ENCODE measurements at regions not wholly inside any gene's neighbourhood (a gene's known extent, or its start where the extent isn't known, plus 50 kb on each side); places are given as distances from the start of the nearest gene placed in this dataset.

GRCh38 chr3:88573472-88573871 lies 423.7 kb downstream of the C3orf38 start:
- H3K4me1 ChIP-seq (replicated peaks in 1 of 4; ENCODE audit: control insufficient read depth in 3 of 4, insufficient read depth in 4 of 4, low read length in 3 of 4): no peaks in the 10 kb centered on the region
- H2BK15ac ChIP-seq (ENCODE audit: low read length): no peak overlapping the region
- H3K23ac ChIP-seq (ENCODE audit: insufficient read length): no peak overlapping the region
- H3K56ac ChIP-seq (replicated peaks; ENCODE audit: insufficient read length, low read depth, low read length): no peak overlapping the region
- no peaks in the 10 kb centered on the region for H3K9me3 ChIP-seq (ENCODE audit: insufficient read depth in 2 of 2, low read depth in 1 of 2, low read length in 1 of 2)
- no peak overlapping the region for H2BK120ac ChIP-seq (replicated peaks; ENCODE audit: low read depth, low read length)
- H4K8ac ChIP-seq (ENCODE audit: extremely low read depth, insufficient read depth, low read length): no peak overlapping the region
- H2AFZ ChIP-seq (ENCODE audit: low read length): no peak overlapping the region
- no peak overlapping the region for H4K91ac ChIP-seq (replicated peaks; ENCODE audit: insufficient read length, low read length)
- FAIRE-seq (no peak), DNase-seq (ENCODE audit: low read depth in 1 of 2, low spot score in 2 of 2) (no peak)
- no peaks in the 10 kb centered on the region for H3K79me1 ChIP-seq (ENCODE audit: low read depth, low read length)
- H2AK5ac ChIP-seq (ENCODE audit: low read depth, low read length): no peak overlapping the region
- H3K79me2 ChIP-seq (ENCODE audit: control insufficient read depth in 1 of 2, insufficient read depth in 2 of 2, low read length in 2 of 2): no peaks in the 10 kb centered on the region
- TF ChIP-seq, protein P1, sequence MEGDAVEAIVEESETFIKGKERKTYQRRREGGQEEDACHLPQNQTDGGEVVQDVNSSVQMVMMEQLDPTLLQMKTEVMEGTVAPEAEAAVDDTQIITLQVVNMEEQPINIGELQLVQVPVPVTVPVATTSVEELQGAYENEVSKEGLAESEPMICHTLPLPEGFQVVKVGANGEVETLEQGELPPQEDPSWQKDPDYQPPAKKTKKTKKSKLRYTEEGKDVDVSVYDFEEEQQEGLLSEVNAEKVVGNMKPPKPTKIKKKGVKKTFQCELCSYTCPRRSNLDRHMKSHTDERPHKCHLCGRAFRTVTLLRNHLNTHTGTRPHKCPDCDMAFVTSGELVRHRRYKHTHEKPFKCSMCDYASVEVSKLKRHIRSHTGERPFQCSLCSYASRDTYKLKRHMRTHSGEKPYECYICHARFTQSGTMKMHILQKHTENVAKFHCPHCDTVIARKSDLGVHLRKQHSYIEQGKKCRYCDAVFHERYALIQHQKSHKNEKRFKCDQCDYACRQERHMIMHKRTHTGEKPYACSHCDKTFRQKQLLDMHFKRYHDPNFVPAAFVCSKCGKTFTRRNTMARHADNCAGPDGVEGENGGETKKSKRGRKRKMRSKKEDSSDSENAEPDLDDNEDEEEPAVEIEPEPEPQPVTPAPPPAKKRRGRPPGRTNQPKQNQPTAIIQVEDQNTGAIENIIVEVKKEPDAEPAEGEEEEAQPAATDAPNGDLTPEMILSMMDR (IDR thresholded peaks at IDR 0.05; ENCODE audit: control extremely low read depth in 1 of 3, insufficient read depth in 1 of 3, low read depth in 1 of 3, low read length in 3 of 3): no peak
- TF ChIP-seq CHD1 (IDR thresholded peaks at IDR 0.05; ENCODE audit: low read depth, low read length) (no peak), CHD2 (IDR thresholded peaks at IDR 0.05; ENCODE audit: low read length) (no peak), MAFK (IDR thresholded peaks at IDR 0.05; ENCODE audit: low read depth, low read length) (no peak), ZNF274 (IDR thresholded peaks at IDR 0.05; ENCODE audit: borderline replicate concordance, extremely low read depth, low read length) (no peak), GABPA (IDR thresholded peaks at IDR 0.05; ENCODE audit: borderline replicate concordance, insufficient read depth, low read length) (no peak), SP2 (IDR thresholded peaks at IDR 0.05; ENCODE audit: low read length) (no peak), GTF2F1 (IDR thresholded peaks at IDR 0.05; ENCODE audit: borderline replicate concordance, low read depth, low read length) (no peak), SAP30 (IDR thresholded peaks at IDR 0.05; ENCODE audit: insufficient read depth, insufficient replicate concordance, low read length) (no peak), KDM5A (IDR thresholded peaks at IDR 0.05; ENCODE audit: low read length) (no peak)
- WGBS, 2 experiments (ENCODE audit: extremely low coverage in 1 of 2, insufficient coverage in 1 of 2, insufficient read length in 1 of 2, insufficient replicate concordance in 2 of 2, low coverage in 1 of 2, low lambda C conversion rate in 2 of 2, missing lambda C conversion rate in 1 of 2): 90% methylated on average over 4 of the region's 4 CpGs; no CpG with 5 or more reads in 1 of the 2 experiments
- no peak overlapping the region for H2BK20ac ChIP-seq (ENCODE audit: low read length)
- no peak overlapping the region for H3K9ac ChIP-seq (replicated peaks in 1 of 4; ENCODE audit: extremely low read depth in 1 of 4, low read depth in 3 of 4, low read length in 3 of 4)
- no peak overlapping the region for H4K5ac ChIP-seq (ENCODE audit: insufficient read length, low read depth, low read length)
- H3K18ac ChIP-seq (ENCODE audit: extremely low read depth, low read length): no peak overlapping the region
- ChIA-PET POLR2A (ENCODE audit: partially characterized antibody) (no interaction called here), CTCF (ENCODE audit: partially characterized antibody) (no interaction called here)
- H3K27ac ChIP-seq (ENCODE audit: low read depth, low read length): no peak overlapping the region
- H3K4ac ChIP-seq (replicated peaks; ENCODE audit: insufficient read length, low read depth, low read length): no peak overlapping the region
- no peaks in the 10 kb centered on the region for H3K27me3 ChIP-seq (replicated peaks in 1 of 4; ENCODE audit: control insufficient read depth in 3 of 4, extremely low read depth in 1 of 4, insufficient read depth in 3 of 4, low read length in 3 of 4)
- H2BK12ac ChIP-seq (ENCODE audit: low read depth, low read length): no peak overlapping the region
- H3K14ac ChIP-seq (ENCODE audit: insufficient read length): no peak overlapping the region
- H2BK5ac ChIP-seq (ENCODE audit: low read depth, low read length): no peak overlapping the region
- no peaks in the 10 kb centered on the region for H4K20me1 ChIP-seq (replicated peaks in 1 of 2; ENCODE audit: control insufficient read depth in 1 of 2, insufficient read depth in 2 of 2, low read length in 2 of 2)
- H3K4me3 ChIP-seq (ENCODE audit: extremely low read depth in 1 of 4, insufficient read depth in 2 of 4, low read depth in 3 of 4, low read length in 4 of 4): no peak overlapping the region
- no peaks in the 10 kb centered on the region for H3K23me2 ChIP-seq (ENCODE audit: low read depth, low read length)
- no peak overlapping the region for H3K4me2 ChIP-seq (ENCODE audit: insufficient read depth in 1 of 2, low read depth in 2 of 2, low read length in 2 of 2)
- H3K36me3 ChIP-seq (ENCODE audit: control insufficient read depth in 2 of 4, insufficient read depth in 4 of 4, low read length in 3 of 4): no peaks in the 10 kb centered on the region

Measured in H1 (cell line).